ENCODE measurements at regions not wholly inside any gene's neighbourhood (a gene's known extent, or its start where the extent isn't known, plus 50 kb on each side); places are given as distances from the start of the nearest gene placed in this dataset.
"Not testable (repeated sequence)": the region's sequence is repeated elsewhere in the genome, so short reads cannot be mapped to it uniquely, and the experiment has no call there.

- DNase-seq: no peak
These were observed 293.4 kb upstream of the NR3C2 start for GRCh38 chr4:148735432-148736155.

- DNase-seq: no peak
These were observed 288.6 kb upstream of the NR3C2 start for GRCh38 chr4:148730766-148731165.

- no peak for DNase-seq
These were observed 287.9 kb upstream of the NR3C2 start for GRCh38 chr4:148730082-148730640.

GRCh38 chr4:148717988-148718387 is 275.8 kb upstream of the NR3C2 start:
- no peak for DNase-seq

- DNase-seq: no peak
These were observed 274.3 kb upstream of the NR3C2 start for GRCh38 chr4:148716431-148717052.

- DNase-seq: no peak
These were observed 262.1 kb upstream of the NR3C2 start for GRCh38 chr4:148704291-148704690.

DNA sequence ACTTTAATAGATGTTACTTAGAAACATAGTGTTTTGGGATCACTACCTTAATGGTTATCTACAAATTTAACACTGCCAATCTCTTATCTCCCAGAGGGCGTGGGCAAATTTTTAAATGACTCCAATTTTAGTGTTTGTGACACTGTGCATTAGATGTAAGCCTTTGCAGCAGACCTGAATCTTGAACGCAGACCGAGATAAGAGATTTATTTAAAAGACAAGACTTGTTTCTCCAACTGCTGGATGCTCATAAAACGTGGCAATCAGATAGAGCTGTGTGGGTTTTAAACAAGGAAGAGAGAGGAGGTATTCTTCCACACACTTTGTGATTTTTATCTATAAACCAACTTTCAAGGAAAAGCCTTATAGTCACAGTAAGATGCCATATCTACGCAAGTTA is 252.5 kb upstream of the NR3C2 start:
- DNase-seq: no peak

DNA sequence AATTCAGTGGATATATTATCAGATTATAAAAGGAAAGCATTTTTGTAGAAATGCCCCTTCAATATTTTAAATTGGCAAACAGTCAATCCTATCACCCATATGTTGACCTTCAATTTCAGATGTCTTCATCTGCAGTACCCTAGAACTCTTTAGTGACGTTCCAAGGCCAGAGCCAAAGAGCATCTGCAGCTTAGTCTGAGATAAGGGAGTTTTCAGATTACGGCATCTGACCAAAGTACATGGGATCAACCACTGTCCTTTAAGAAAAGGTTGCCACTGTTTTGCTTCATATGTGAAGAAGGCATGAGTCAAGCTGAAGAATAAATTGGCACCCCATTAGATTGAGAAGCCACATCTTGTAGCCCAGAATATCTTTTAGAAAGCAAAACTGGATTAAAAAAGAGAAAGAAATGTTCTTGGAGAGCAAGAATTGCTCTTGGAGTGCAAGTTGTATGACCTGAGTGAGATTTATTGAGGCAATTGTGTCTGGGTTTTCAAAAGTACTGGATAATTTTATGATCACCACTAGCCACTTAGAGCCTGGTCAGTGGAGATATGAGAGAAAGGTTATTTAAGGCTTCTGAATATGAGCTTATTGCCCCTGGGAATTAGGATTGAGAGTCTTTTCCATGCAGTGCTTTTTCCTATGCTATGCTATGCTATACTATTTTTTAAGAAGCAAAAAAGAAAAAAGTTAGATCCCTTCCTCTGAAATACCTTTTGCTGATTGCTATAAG is 251.9 kb upstream of the NR3C2 start:
- DNase-seq: no peak

DNA sequence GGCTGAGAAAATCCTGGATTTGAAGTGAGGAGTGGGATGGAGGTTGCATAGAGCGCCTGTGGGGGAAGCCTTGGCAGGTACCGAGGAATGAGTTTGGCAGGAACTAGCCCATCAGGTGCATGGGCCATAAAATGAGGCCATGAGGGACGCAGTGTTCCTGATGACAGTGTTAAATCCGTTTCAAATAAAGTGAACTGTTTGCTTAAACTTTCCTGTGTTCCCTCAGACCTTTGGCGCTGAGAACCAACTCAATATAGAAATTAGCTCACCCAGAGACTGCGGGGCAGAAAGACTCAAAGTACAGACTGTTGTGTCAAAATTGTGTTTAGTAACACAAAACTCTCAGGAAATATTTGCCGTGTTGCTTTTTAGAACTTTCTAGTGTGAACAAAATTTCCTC is 250.0 kb upstream of the NR3C2 start:
- no peak for DNase-seq

DNA sequence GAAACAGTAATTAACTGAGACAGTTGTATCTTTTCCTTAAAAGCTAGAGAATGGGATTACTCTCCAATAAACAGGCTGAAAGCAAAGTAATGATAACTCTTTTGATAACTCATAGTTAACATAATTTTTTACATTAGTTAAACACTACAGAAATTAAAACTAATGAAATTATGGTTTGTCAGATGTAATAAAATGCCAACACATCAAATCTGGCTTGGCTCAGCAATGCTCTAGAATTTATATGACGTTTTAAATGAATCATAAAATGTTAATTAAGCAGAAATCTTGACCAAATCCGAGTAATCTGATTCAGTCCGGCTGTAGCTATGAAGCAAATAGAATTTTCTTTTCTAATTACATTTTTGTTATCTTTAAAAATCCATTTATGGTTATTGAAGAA is 244.2 kb upstream of the NR3C2 start:
- no peak for DNase-seq

- no peak for DNase-seq
These were observed 242.4 kb upstream of the NR3C2 start for GRCh38 chr4:148684638-148685037.

- no peak for DNase-seq
These were observed 238.7 kb upstream of the NR3C2 start for GRCh38 chr4:148680884-148681283.

- no peak for DNase-seq
These were observed 234.1 kb upstream of the NR3C2 start for GRCh38 chr4:148676344-148676743.

- DNase-seq: no peak
These were observed 232.7 kb upstream of the NR3C2 start for GRCh38 chr4:148674876-148675275.

DNA sequence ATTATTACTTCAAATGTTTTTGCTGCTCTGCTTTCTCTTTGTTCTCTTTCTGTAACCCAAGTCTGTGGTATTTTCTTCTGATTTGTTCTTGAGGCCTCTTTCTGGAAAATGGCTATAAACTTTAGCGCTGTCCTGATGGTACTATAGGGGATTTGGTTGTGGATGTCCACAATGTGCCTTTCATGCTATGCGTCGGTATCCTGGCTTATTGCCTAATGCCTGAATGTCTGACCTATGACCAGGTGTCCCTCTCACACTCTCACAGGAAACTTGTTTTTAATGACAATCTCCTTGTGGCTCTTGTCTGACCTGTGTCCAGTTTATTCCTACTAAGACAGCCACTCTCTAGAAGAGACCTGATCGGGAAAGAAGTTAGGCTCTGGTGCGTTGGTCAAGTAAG is 222.4 kb upstream of the NR3C2 start:
- DNase-seq: no peak

DNA sequence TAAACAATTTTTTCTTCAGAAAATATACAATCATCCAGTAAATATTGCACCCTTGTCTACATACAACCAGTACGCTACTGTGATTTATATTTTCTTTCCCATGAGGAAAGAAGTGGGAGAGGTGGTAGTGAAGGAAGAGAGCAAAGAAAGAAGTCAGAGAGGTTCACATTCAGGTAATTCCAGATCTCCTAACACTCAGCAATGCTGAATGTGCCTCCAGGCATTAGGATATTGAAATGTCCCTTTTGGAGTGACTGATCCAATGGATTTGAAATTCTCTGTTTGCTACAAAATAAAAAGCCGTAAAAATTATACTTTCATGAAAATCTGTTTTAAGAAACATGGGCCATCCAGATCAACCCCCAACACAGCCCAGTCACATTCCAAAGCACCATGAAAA is 211.9 kb upstream of the NR3C2 start:
- DNase-seq: no peak

DNA sequence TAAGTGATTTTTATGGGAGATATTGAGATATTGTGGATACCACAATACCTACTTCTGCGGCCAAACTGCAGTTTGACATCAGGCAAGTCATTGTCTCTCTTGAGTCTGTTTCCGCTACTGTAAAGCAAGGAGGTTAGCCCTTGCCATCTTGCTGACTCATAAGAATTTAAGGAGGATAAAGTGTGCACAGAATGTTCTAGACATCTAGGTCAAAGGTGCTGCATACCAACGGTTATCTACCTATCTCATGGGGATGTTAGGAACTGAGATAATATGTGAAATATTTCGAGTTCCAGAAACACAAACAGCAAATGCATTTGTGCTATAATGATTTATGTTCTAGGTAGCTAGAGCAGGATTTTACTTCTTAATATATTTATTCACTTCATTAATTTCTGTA is 211.5 kb upstream of the NR3C2 start:
- no peak for DNase-seq

DNA sequence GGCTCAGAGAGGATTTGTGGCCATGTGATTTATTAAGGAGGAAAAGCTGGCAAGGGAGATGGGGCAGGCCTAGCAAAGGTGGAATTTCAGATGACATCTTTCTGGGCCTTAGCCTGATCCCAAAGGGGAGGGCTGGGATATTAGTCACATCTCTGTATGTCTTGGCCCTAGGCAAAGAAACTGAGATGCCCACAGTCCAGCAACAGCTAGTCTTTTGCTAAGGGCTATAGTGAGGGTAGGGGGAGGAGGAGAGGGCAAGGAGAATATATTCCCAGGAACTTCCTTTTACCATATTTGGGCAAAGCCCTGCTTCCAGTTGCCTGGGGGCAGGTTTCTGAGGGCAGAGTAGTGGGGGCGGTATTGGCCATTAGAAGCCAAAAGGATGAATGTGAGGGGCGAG is 209.8 kb upstream of the NR3C2 start:
- no peak for DNase-seq

GRCh38 chr4:148649652-148650331 is 207.6 kb upstream of the NR3C2 start:
- no peak for DNase-seq

DNA sequence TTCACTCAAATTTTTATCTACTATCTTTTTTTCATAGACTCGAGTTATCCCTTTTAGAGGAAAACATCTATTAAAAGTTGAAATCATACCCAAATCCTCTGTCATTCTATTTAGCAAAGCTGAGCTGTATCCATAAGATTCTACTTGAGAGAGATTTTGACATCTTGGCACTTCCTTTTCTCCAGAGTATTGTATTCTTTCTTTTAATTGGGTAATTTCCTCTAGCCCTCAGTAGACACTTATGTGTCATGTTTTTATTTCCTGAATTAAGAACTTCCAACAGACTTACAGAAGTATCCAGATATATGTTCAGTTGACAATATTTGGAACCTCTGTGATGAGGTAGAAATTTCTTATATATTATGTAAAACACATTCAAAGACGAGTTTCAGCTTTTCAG is 201.6 kb upstream of the NR3C2 start:
- no peak for DNase-seq

GRCh38 chr4:148642907-148643306 is 200.7 kb upstream of the NR3C2 start:
- DNase-seq: no peak

- not testable (repeated sequence) for DNase-seq
These were observed 195.9 kb upstream of the NR3C2 start for GRCh38 chr4:148638079-148638478.

GRCh38 chr4:148637453-148637852 is 195.2 kb upstream of the NR3C2 start:
- not testable (repeated sequence) for DNase-seq

Data from NCI-H446 (cell line).